PC-9 (cell line): ENCODE measurements at regions not wholly inside any gene's neighbourhood (a gene's known extent, or its start where the extent isn't known, plus 50 kb on each side); places are given as distances from the start of the nearest gene placed in this dataset.

ENCODE experiments used
- BruUV-seq: library from RNA; stranded (reverse); fragments of 400-500 nt; replicated peaks from 2 replicates; lab custom pipeline; 2021; lab: Mats Ljungman, UMichigan
- CTCF ChIA-PET: fragments of 300-600 bp; sonication (Branson Sonifier 250); formaldehyde crosslinking; loops from one replicate; lab custom pipeline; 2022; ENCODE audit warnings: antibody characterized with exemption; lab: Charles Lee
- POLR2A ChIA-PET: fragments of 300-600 bp; sonication (Branson Sonifier 250); formaldehyde crosslinking; loops from one replicate; lab custom pipeline; 2022; ENCODE audit warnings: antibody characterized with exemption; ENCODE audit not compliant: unreplicated experiment; lab: Charles Lee
- DNase-seq, 2 experiments: peaks; one replicate each; pipeline versions ENCODE4 v3.0.0 to v3.0.0-alpha.2; 2015 to 2022; ENCODE audit warnings: mixed read lengths in 1 of 2
- H2AFZ ChIP-seq: fragments of 200-600 bp; sonication (generic); 2 replicates; pipeline ENCODE4 v1.8.1; 2017; ENCODE audit warnings: antibody characterized with exemption
- H3F3A ChIP-seq: fragments of 200-600 bp; sonication (generic); 2 replicates; pipeline ENCODE4 v1.8.1; 2017; ENCODE audit warnings: antibody characterized with exemption, mild to moderate bottlenecking, low read depth; ENCODE audit not compliant: insufficient read depth
- H3K27ac ChIP-seq: fragments of 200-600 bp; sonication (generic); 2 replicates; pipeline ENCODE4 v1.6.1; 2016; ENCODE audit warnings: mixed run types
- H3K27me3 ChIP-seq: fragments of 200-600 bp; sonication (generic); 2 replicates; pipeline ENCODE4 v1.6.1; 2016; ENCODE audit warnings: low read depth, mixed run types; ENCODE audit not compliant: insufficient read depth
- H3K36me3 ChIP-seq: fragments of 200-600 bp; sonication (generic); 2 replicates; pipeline ENCODE4 v1.6.1; 2016; ENCODE audit warnings: low read depth, mixed run types
- H3K4me1 ChIP-seq: fragments of 200-600 bp; sonication (generic); replicated peaks from 2 replicates; pipeline ENCODE4 v1.6.1; 2016; ENCODE audit warnings: mixed run types; ENCODE audit not compliant: insufficient read depth
- H3K4me2 ChIP-seq: fragments of 200-600 bp; sonication (generic); 2 replicates; pipeline ENCODE4 v1.6.1; 2017; ENCODE audit warnings: mixed run types
- H3K4me3 ChIP-seq: fragments of 200-600 bp; sonication (generic); 2 replicates; pipeline ENCODE4 v1.6.1; 2016; ENCODE audit warnings: mixed run types
- H3K79me2 ChIP-seq: fragments of 200-600 bp; sonication (generic); 2 replicates; pipeline ENCODE4 v1.6.1; 2017; ENCODE audit warnings: low read depth, mixed run types
- H3K9me2 ChIP-seq: fragments of 200-600 bp; sonication (generic); 2 replicates; pipeline ENCODE4 v1.8.1; 2017; ENCODE audit warnings: mild to moderate bottlenecking; ENCODE audit not compliant: insufficient read depth
- H3K9me3 ChIP-seq: fragments of 200-600 bp; sonication (generic); 2 replicates; pipeline ENCODE4 v1.8.1; 2016; ENCODE audit warnings: low read depth; ENCODE audit not compliant: insufficient read depth
- H4K20me1 ChIP-seq: fragments of 200-600 bp; sonication (generic); 2 replicates; pipeline ENCODE4 v1.8.1; 2017; ENCODE audit not compliant: insufficient read depth
- CTCF ChIP-seq: fragments of 200-600 bp; sonication (generic); conservative IDR thresholded peaks from 2 replicates; pipeline ENCODE4 v1.6.1; 2017; ENCODE audit warnings: mixed run types, antibody characterized with exemption, mild to moderate bottlenecking, moderate library complexity
- EZH2 ChIP-seq: fragments of 200-600 bp; sonication (generic); IDR thresholded peaks from 2 replicates; pipeline ENCODE4 v1.8.0; 2017; ENCODE audit warnings: antibody characterized with exemption, low read depth
- intact Hi-C: fragments of 100-400 bp; cut with micrococcal nuclease; formaldehyde crosslinking; loops from one replicate; pipeline ENCODE4 v1.10.0; 2022; ENCODE audit not compliant: unreplicated experiment

- Histone ChIP-seq H3K79me2 (no peaks in the 10 kb centered on the region), H2AFZ (no peak overlapping the region), H4K20me1 (no peaks in the 10 kb centered on the region; the same call in 1 of the 2 replicates), H3K27ac (no peak overlapping the region), H3K9me3 (no peaks in the 10 kb centered on the region), H3K27me3 (no peaks in the 10 kb centered on the region), H3K4me3 (no peak overlapping the region), H3F3A (no peaks in the 10 kb centered on the region), H3K9me2 (no peaks in the 10 kb centered on the region), H3K4me1 (no peaks in the 10 kb centered on the region), H3K36me3 (no peaks in the 10 kb centered on the region), H3K4me2 (no peak overlapping the region)
- intact Hi-C loops: no loop called here
- no peak for DNase-seq
- CTCF ChIA-PET: no interaction called here
- POLR2A ChIA-PET: no interaction called here
- no TSS peak for BruUV-seq
- no peak for TF ChIP-seq EZH2
- TF ChIP-seq CTCF: no peak
Observed at GRCh38 chr9:100662122-100662521, 84.2 kb downstream of the CAVIN4 start.

DNA sequence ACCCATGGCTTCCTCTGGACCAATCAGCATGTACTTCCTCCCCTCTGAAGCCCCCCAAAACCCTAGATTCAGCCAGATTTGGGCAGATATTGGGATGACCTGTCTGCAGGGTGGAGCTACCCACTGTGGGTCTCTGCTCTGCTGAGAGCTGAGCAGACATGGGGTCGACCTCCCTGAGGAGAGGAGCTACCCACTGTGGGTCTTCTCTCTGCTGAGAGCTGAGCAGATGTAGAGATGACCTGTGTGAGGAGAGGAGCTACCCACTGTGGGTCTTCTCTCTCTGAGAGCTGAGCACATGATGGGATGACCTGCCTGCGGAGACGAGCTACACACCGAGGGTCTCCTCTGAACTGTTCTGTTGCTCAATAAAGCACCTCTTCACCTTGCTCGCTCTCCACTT is 89.6 kb downstream of the CAVIN4 start:
- H3K4me2 ChIP-seq: no peak overlapping the region
- H3K4me1 ChIP-seq: no peaks in the 10 kb centered on the region
- no TSS peak for BruUV-seq
- H3K9me2 ChIP-seq: no peaks in the 10 kb centered on the region
- TF ChIP-seq CTCF: no peak
- no peak for TF ChIP-seq EZH2
- H3K4me3 ChIP-seq: no peak overlapping the region
- intact Hi-C loops: no loop called here
- no peak overlapping the region for H3K27ac ChIP-seq
- H3K79me2 ChIP-seq: no peaks in the 10 kb centered on the region
- POLR2A ChIA-PET: no interaction called here
- CTCF ChIA-PET: no interaction called here
- DNase-seq: no peak
- H3K9me3 ChIP-seq: no peaks in the 10 kb centered on the region
- no peaks in the 10 kb centered on the region for H3K27me3 ChIP-seq
- no peaks in the 10 kb centered on the region for H4K20me1 ChIP-seq
- no peaks in the 10 kb centered on the region for H3K36me3 ChIP-seq
- H3F3A ChIP-seq: no peaks in the 10 kb centered on the region
- H2AFZ ChIP-seq: no peak overlapping the region

GRCh38 chr9:100668024-100668423 is 90.1 kb downstream of the CAVIN4 start:
- DNase-seq: no peak
- Histone ChIP-seq H3K4me1 (no peaks in the 10 kb centered on the region), H3K27me3 (no peaks in the 10 kb centered on the region), H3K4me2 (no peak overlapping the region), H2AFZ (no peak overlapping the region), H3K36me3 (no peaks in the 10 kb centered on the region), H3K79me2 (no peaks in the 10 kb centered on the region), H3K27ac (no peak overlapping the region), H3F3A (no peaks in the 10 kb centered on the region), H3K4me3 (no peak overlapping the region), H4K20me1 (no peaks in the 10 kb centered on the region), H3K9me3 (no peaks in the 10 kb centered on the region), H3K9me2 (no peaks in the 10 kb centered on the region)
- CTCF ChIA-PET: no interaction called here
- POLR2A ChIA-PET: no interaction called here
- no TSS peak for BruUV-seq
- intact Hi-C loops: no loop called here
- TF ChIP-seq EZH2 (no peak), CTCF (no peak)
